IMR-90 (cell line): ENCODE measurements at regions not wholly inside any gene's neighbourhood (a gene's known extent, or its start where the extent isn't known, plus 50 kb on each side); places are given as distances from the start of the nearest gene placed in this dataset.
A peak's percentile ranks its signal among the peaks of the same experiment; 100 is the strongest.

Experiments used
- ATAC-seq: fragments of 200-7000 bp; cut with Tn5 transposase; 2 replicates; pipeline ENCODE4 v1.9.1; 2020; ENCODE audit warnings: low read depth, mild to moderate bottlenecking, moderate library complexity
- BruUV-seq: library from RNA; stranded (reverse); fragments of 400-500 nt; replicated peaks from 2 replicates; lab custom pipeline; 2021; lab: Mats Ljungman, UMichigan
- CTCF ChIA-PET: fragments of 300-600 bp; formaldehyde crosslinking; extraction: SDS; loops from one replicate; lab custom pipeline; 2021; ENCODE audit warnings: antibody characterized with exemption; lab: Yijun Ruan, JAX
- POLR2A ChIA-PET: fragments of 300-600 bp; sonication (Branson Sonifier 250); formaldehyde crosslinking; loops from one replicate; lab custom pipeline; 2022; ENCODE audit warnings: antibody characterized with exemption; ENCODE audit not compliant: unreplicated experiment; lab: Charles Lee
- DNase-seq: peaks from one replicate; pipeline ENCODE4 v3.0.0; 2013
- H2AFZ ChIP-seq: replicated peaks from 2 replicates; pipeline ENCODE3; 2013; ENCODE audit warnings: low read length, mild to moderate bottlenecking; ENCODE audit not compliant: poor library complexity
- H2AK5ac ChIP-seq: 2 replicates; pipeline ENCODE4 v1.6.1; 2013; ENCODE audit warnings: low read depth, low read length, inconsistent platforms
- H2AK9ac ChIP-seq: replicated peaks from 2 replicates; pipeline ENCODE3; 2013; ENCODE audit warnings: mild to moderate bottlenecking, low read depth, low read length, moderate library complexity; ENCODE audit not compliant: poor library complexity
- H2BK120ac ChIP-seq: 2 replicates; pipeline ENCODE4 v1.6.1; 2013; ENCODE audit warnings: low read depth, low read length, inconsistent platforms
- H2BK15ac ChIP-seq: 3 replicates; pipeline ENCODE4 v1.6.1; 2013; ENCODE audit warnings: low read depth, low read length, inconsistent platforms
- H2BK20ac ChIP-seq: 2 replicates; pipeline ENCODE4 v1.6.1; 2013; ENCODE audit warnings: low read depth, mild to moderate bottlenecking, inconsistent platforms, low read length, moderate library complexity
- H2BK5ac ChIP-seq: 2 replicates; pipeline ENCODE4 v1.6.1; 2013; ENCODE audit warnings: mild to moderate bottlenecking, low read depth, low read length, inconsistent platforms; ENCODE audit not compliant: poor library complexity, severe bottlenecking
- H3K14ac ChIP-seq: replicated peaks from 2 replicates; pipeline ENCODE4 v1.6.1; 2013; ENCODE audit warnings: low read depth, low read length, inconsistent platforms
- H3K18ac ChIP-seq: 2 replicates; pipeline ENCODE4 v1.6.1; 2013; ENCODE audit warnings: low read depth, low read length, control low read depth
- H3K23ac ChIP-seq: 2 replicates; pipeline ENCODE4 v1.6.1; 2013; ENCODE audit warnings: low read depth, low read length, inconsistent platforms
- H3K27ac ChIP-seq: 2 replicates; pipeline ENCODE4 v1.5.1; 2013; ENCODE audit warnings: mild to moderate bottlenecking, control low read depth, low read length; ENCODE audit not compliant: insufficient read depth
- H3K27me3 ChIP-seq: 2 replicates; pipeline ENCODE4 v1.6.1; 2013; ENCODE audit warnings: low read length; ENCODE audit not compliant: control insufficient read depth, insufficient read depth
- H3K36me3 ChIP-seq: 2 replicates; pipeline ENCODE4 v1.6.1; 2013; ENCODE audit warnings: low read length, mixed read lengths; ENCODE audit not compliant: control insufficient read depth, insufficient read depth
- H3K4ac ChIP-seq: 2 replicates; pipeline ENCODE4 v1.6.1; 2013; ENCODE audit warnings: low read depth, low read length, inconsistent platforms
- H3K4me1 ChIP-seq: 2 replicates; pipeline ENCODE4 v1.6.1; 2013; ENCODE audit warnings: low read length, mixed read lengths; ENCODE audit not compliant: control insufficient read depth, insufficient read depth
- H3K4me2 ChIP-seq: 2 replicates; pipeline ENCODE4 v1.6.1; 2013; ENCODE audit warnings: low read depth, mild to moderate bottlenecking, control low read depth, low read length, moderate library complexity
- H3K4me3 ChIP-seq: 2 replicates; pipeline ENCODE4 v1.5.1; 2013; ENCODE audit warnings: low read depth, mild to moderate bottlenecking, control low read depth, low read length, moderate library complexity; ENCODE audit not compliant: insufficient read depth
- H3K56ac ChIP-seq: 2 replicates; pipeline ENCODE4 v1.6.1; 2013; ENCODE audit warnings: low read length, inconsistent platforms; ENCODE audit not compliant: insufficient read depth; ENCODE audit errors: extremely low read depth
- H3K79me1 ChIP-seq, 2 experiments: 2 replicates each; pipeline ENCODE4 v1.6.1; 2013; ENCODE audit warnings: low read length in 2 of 2, inconsistent platforms in 1 of 2, low read depth in 1 of 2
- H3K9ac ChIP-seq: 2 replicates; pipeline ENCODE4 v1.6.1; 2013; ENCODE audit warnings: low read depth, low read length, control low read depth
- H3K9me1 ChIP-seq: 2 replicates; pipeline ENCODE4 v1.6.1; 2013; ENCODE audit warnings: low read length, inconsistent platforms; ENCODE audit not compliant: insufficient read depth
- H3K9me3 ChIP-seq: 2 replicates; pipeline ENCODE4 v1.6.1; 2013; ENCODE audit warnings: low read length; ENCODE audit not compliant: control insufficient read depth, insufficient read depth
- H4K20me1 ChIP-seq: 2 replicates; pipeline ENCODE4 v1.6.1; 2013; ENCODE audit warnings: low read length, inconsistent platforms; ENCODE audit not compliant: insufficient read depth
- H4K5ac ChIP-seq: 2 replicates; pipeline ENCODE4 v1.6.1; 2013; ENCODE audit warnings: mild to moderate bottlenecking, low read depth, low read length, control low read depth
- H4K8ac ChIP-seq, 2 experiments: 2 replicates each; pipeline ENCODE4 v1.6.1; 2013; ENCODE audit warnings: low read depth in 2 of 2, low read length in 2 of 2, control low read depth in 1 of 2, inconsistent platforms in 1 of 2
- H4K91ac ChIP-seq: 2 replicates; pipeline ENCODE4 v1.6.1; 2013; ENCODE audit warnings: low read depth, low read length, inconsistent platforms; ENCODE audit not compliant: insufficient read depth
- CEBPB ChIP-seq: IDR thresholded peaks from 2 replicates; pipeline ENCODE4 v1.6.1; 2012; ENCODE audit warnings: low read depth, low read length, improper control_type of control experiment
- RAD21 ChIP-seq: IDR thresholded peaks from 2 replicates; pipeline ENCODE4 v1.6.1; 2012; ENCODE audit warnings: low read length, improper control_type of control experiment
- WGBS, 2 experiments: methylation state at CpG; one replicate each; pipeline versions ENCODE4 v1.1.5 to v1.1.7; 2013; ENCODE audit warnings: missing lambda C conversion rate in 2 of 2; ENCODE audit not compliant: insufficient read length in 1 of 2; ENCODE audit errors: extremely low coverage in 2 of 2; 5-methylcytosine and 5-hydroxymethylcytosine counted together
- dilution Hi-C: fragments of 300-500 bp; cut with HindIII; formaldehyde crosslinking; loops from one replicate; pipeline ENCODE4 v1.14.3; 2018; ENCODE audit warnings: low sequenced_read_pairs; ENCODE audit not compliant: unreplicated experiment
- in situ Hi-C: fragments of 300-500 bp; cut with MboI; formaldehyde crosslinking; loops from 3 replicates; pipeline ENCODE4 v1.14.3; 2019; ENCODE audit warnings: low sequenced_read_pairs, inconsistent platforms, mixed read lengths
- intact Hi-C: fragments of 100-400 bp; cut with micrococcal nuclease; formaldehyde crosslinking; loops from 2 replicates; pipeline ENCODE4 v1.10.0; 2022

GRCh38 chr9:80383331-80383730 lies 811.6 kb downstream of the TLE4 start:
- no peak overlapping the region for H2BK5ac ChIP-seq
- BruUV-seq, result no TSS peak
- ChIA-PET POLR2A (no interaction called here), CTCF (interaction anchor here (0.6 kb wide), 1 partner anchor 607 kb away, joined by 3 read pairs; no protein-coding TSS in a partner anchor)
- no peak overlapping the region for H3K23ac ChIP-seq
- H4K91ac ChIP-seq, result no peak overlapping the region
- H4K5ac ChIP-seq, result no peak overlapping the region
- DNase-seq (no peak), ATAC-seq (no peak)
- no peaks in the 10 kb centered on the region for H3K9me1 ChIP-seq
- no peak overlapping the region for H4K8ac ChIP-seq
- H3K14ac ChIP-seq, result no peak overlapping the region
- H3K9me3 ChIP-seq, result no peaks in the 10 kb centered on the region
- H3K9ac ChIP-seq, result no peak overlapping the region
- intact Hi-C loops, result no loop called here
- dilution Hi-C loops, result no loop called here
- H3K56ac ChIP-seq, result no peak overlapping the region
- H3K27ac ChIP-seq, result no peak overlapping the region
- no peak overlapping the region for H3K18ac ChIP-seq
- WGBS, 2 experiments, result no CpG with 5 or more reads among the region's 2 CpGs
- no peak overlapping the region for H2BK120ac ChIP-seq
- H2BK15ac ChIP-seq, result no peak overlapping the region
- H3K4me3 ChIP-seq, result no peak overlapping the region
- no peak overlapping the region for H2AK5ac ChIP-seq
- no peaks in the 10 kb centered on the region; the same call in 1 of the 2 replicates for H3K27me3 ChIP-seq
- no peaks in the 10 kb centered on the region for H3K36me3 ChIP-seq
- in situ Hi-C loops, result no loop called here
- no peak overlapping the region for H2BK20ac ChIP-seq
- no peak overlapping the region for H3K4me2 ChIP-seq
- no peak overlapping the region for H2AK9ac ChIP-seq
- TF ChIP-seq CEBPB (peak; percentile 58; the same call in 1 of the 2 replicates), RAD21 (no peak)
- no peaks in the 10 kb centered on the region for H4K20me1 ChIP-seq
- H2AFZ ChIP-seq, result no peak overlapping the region
- H3K4me1 ChIP-seq, result no peaks in the 10 kb centered on the region
- H3K79me1 ChIP-seq, result no peaks in the 10 kb centered on the region
- H3K4ac ChIP-seq, result no peak overlapping the region
